Activated CD4-positive, alpha-beta memory T cell treated with anti-CD3 and anti-CD28 coated beads for 36 hours (primary cell): ENCODE measurements at regions not wholly inside any gene's neighbourhood (a gene's known extent, or its start where the extent isn't known, plus 50 kb on each side); places are given as distances from the start of the nearest gene placed in this dataset.

Source experiments
- CTCF ChIA-PET: fragments of 350-600 bp; sonication (Branson Sonifier 250); formaldehyde crosslinking; loops from one replicate; lab custom pipeline; 2021; ENCODE audit warnings: antibody characterized with exemption, inconsistent platforms; lab: Charles Lee
- POLR2A ChIA-PET: fragments of 350-600 bp; sonication (Branson Sonifier 250); formaldehyde crosslinking; loops from one replicate; lab custom pipeline; 2021; ENCODE audit warnings: antibody characterized with exemption; lab: Charles Lee
- DNase-seq: peaks from one replicate; pipeline ENCODE4 v3.0.0-alpha.2; 2020
- H3K27ac Mint-ChIP-seq: one replicate; pipeline ENCODE4 v1.8.0; 2021; ENCODE audit warnings: mixed read lengths
- H3K27me3 Mint-ChIP-seq: one replicate; pipeline ENCODE4 v1.8.0; 2021; ENCODE audit warnings: mixed read lengths
- H3K36me3 Mint-ChIP-seq: one replicate; pipeline ENCODE4 v1.8.0; 2021; ENCODE audit warnings: mixed read lengths
- H3K4me1 Mint-ChIP-seq: one replicate; pipeline ENCODE4 v1.8.0; 2021; ENCODE audit warnings: low read depth, mixed read lengths
- H3K4me3 Mint-ChIP-seq: one replicate; pipeline ENCODE4 v1.8.0; 2021; ENCODE audit warnings: mild to moderate bottlenecking, mixed read lengths
- H3K9me3 Mint-ChIP-seq: one replicate; pipeline ENCODE4 v1.8.0; 2021; ENCODE audit warnings: mixed read lengths
- intact Hi-C: fragments of 100-400 bp; cut with micrococcal nuclease; formaldehyde crosslinking; loops from one replicate; pipeline ENCODE4 v1.15.1; 2023

GRCh38 chr1:29753244-29753643 is 516.9 kb downstream of the PTPRU start:
- Mint-ChIP-seq H3K36me3 (no peaks in the 10 kb centered on the region), H3K4me3 (no peak overlapping the region), H3K9me3 (no peaks in the 10 kb centered on the region), H3K4me1 (no peaks in the 10 kb centered on the region), H3K27me3 (peaks cover 6% of the 10 kb centered on the region), H3K27ac (no peak overlapping the region)
- ChIA-PET POLR2A (no interaction called here), CTCF (no interaction called here)
- intact Hi-C loops: no loop called here
- no peak for DNase-seq

GRCh38 chr1:29752141-29752540 is 515.8 kb downstream of the PTPRU start:
- H3K36me3 Mint-ChIP-seq: no peaks in the 10 kb centered on the region
- no peaks in the 10 kb centered on the region for H3K4me1 Mint-ChIP-seq
- no peak overlapping the region for H3K4me3 Mint-ChIP-seq
- CTCF ChIA-PET: no interaction called here
- POLR2A ChIA-PET: no interaction called here
- no peak for DNase-seq
- intact Hi-C loops: no loop called here
- H3K27me3 Mint-ChIP-seq: peaks cover 8% of the 10 kb centered on the region
- H3K9me3 Mint-ChIP-seq: no peaks in the 10 kb centered on the region
- H3K27ac Mint-ChIP-seq: no peak overlapping the region

GRCh38 chr1:29749024-29749945 is 513.0 kb downstream of the PTPRU start:
- ChIA-PET CTCF (no interaction called here), POLR2A (no interaction called here)
- Mint-ChIP-seq H3K9me3 (no peaks in the 10 kb centered on the region), H3K4me3 (no peak overlapping the region), H3K27ac (no peak overlapping the region), H3K4me1 (no peaks in the 10 kb centered on the region), H3K36me3 (no peaks in the 10 kb centered on the region), H3K27me3 (peaks cover 10% of the 10 kb centered on the region)
- intact Hi-C loops: no loop called here
- no peak for DNase-seq

- H3K27me3 Mint-ChIP-seq: peaks cover 13% of the 10 kb centered on the region
- no peaks in the 10 kb centered on the region for H3K36me3 Mint-ChIP-seq
- intact Hi-C loops: no loop called here
- no peak overlapping the region for H3K4me3 Mint-ChIP-seq
- DNase-seq: no peak
- H3K4me1 Mint-ChIP-seq: no peaks in the 10 kb centered on the region
- ChIA-PET POLR2A (no interaction called here), CTCF (no interaction called here)
- H3K27ac Mint-ChIP-seq: no peak overlapping the region
- H3K9me3 Mint-ChIP-seq: no peaks in the 10 kb centered on the region
These were observed 510.9 kb downstream of the PTPRU start for GRCh38 chr1:29747196-29747595.

GRCh38 chr1:29746076-29746665 is 509.8 kb downstream of the PTPRU start:
- H3K27me3 Mint-ChIP-seq: peaks cover 9% of the 10 kb centered on the region
- intact Hi-C loops: no loop called here
- no peaks in the 10 kb centered on the region for H3K4me1 Mint-ChIP-seq
- H3K36me3 Mint-ChIP-seq: no peaks in the 10 kb centered on the region
- no peak for DNase-seq
- H3K27ac Mint-ChIP-seq: no peak overlapping the region
- H3K9me3 Mint-ChIP-seq: no peaks in the 10 kb centered on the region
- no peak overlapping the region for H3K4me3 Mint-ChIP-seq
- POLR2A ChIA-PET: no interaction called here
- CTCF ChIA-PET: no interaction called here

- Mint-ChIP-seq H3K9me3 (no peaks in the 10 kb centered on the region), H3K4me1 (no peaks in the 10 kb centered on the region), H3K27me3 (peaks cover 8% of the 10 kb centered on the region), H3K4me3 (no peak overlapping the region), H3K36me3 (no peaks in the 10 kb centered on the region), H3K27ac (no peak overlapping the region)
- DNase-seq: no peak
- POLR2A ChIA-PET: no interaction called here
- intact Hi-C loops: no loop called here
- CTCF ChIA-PET: no interaction called here
These were observed 508.6 kb downstream of the PTPRU start for GRCh38 chr1:29744684-29745490.

GRCh38 chr1:29743931-29744330 is 507.6 kb downstream of the PTPRU start:
- no peaks in the 10 kb centered on the region for H3K9me3 Mint-ChIP-seq
- ChIA-PET CTCF (no interaction called here), POLR2A (no interaction called here)
- H3K36me3 Mint-ChIP-seq: no peaks in the 10 kb centered on the region
- H3K4me3 Mint-ChIP-seq: no peak overlapping the region
- H3K27ac Mint-ChIP-seq: no peak overlapping the region
- peaks cover 8% of the 10 kb centered on the region for H3K27me3 Mint-ChIP-seq
- intact Hi-C loops: no loop called here
- no peak for DNase-seq
- H3K4me1 Mint-ChIP-seq: no peaks in the 10 kb centered on the region

- ChIA-PET POLR2A (no interaction called here), CTCF (no interaction called here)
- DNase-seq: no peak
- no peak overlapping the region for H3K4me3 Mint-ChIP-seq
- H3K36me3 Mint-ChIP-seq: no peaks in the 10 kb centered on the region
- H3K27ac Mint-ChIP-seq: no peak overlapping the region
- no peaks in the 10 kb centered on the region for H3K4me1 Mint-ChIP-seq
- H3K9me3 Mint-ChIP-seq: no peaks in the 10 kb centered on the region
- intact Hi-C loops: no loop called here
- H3K27me3 Mint-ChIP-seq: peaks cover 8% of the 10 kb centered on the region
These were observed 506.9 kb downstream of the PTPRU start for GRCh38 chr1:29743264-29743663.

- H3K27ac Mint-ChIP-seq: no peak overlapping the region
- H3K9me3 Mint-ChIP-seq: no peaks in the 10 kb centered on the region
- intact Hi-C loops: no loop called here
- DNase-seq: no peak
- H3K27me3 Mint-ChIP-seq: peaks cover 11% of the 10 kb centered on the region
- ChIA-PET CTCF (no interaction called here), POLR2A (interaction anchor here (0.6 kb wide), 1 partner anchor 52 kb away, joined by 3 read pairs; no protein-coding TSS in a partner anchor)
- H3K36me3 Mint-ChIP-seq: no peaks in the 10 kb centered on the region
- H3K4me1 Mint-ChIP-seq: no peaks in the 10 kb centered on the region
- no peak overlapping the region for H3K4me3 Mint-ChIP-seq
These were observed 502.9 kb downstream of the PTPRU start for GRCh38 chr1:29739176-29739575.

GRCh38 chr1:29736582-29737188 is 500.4 kb downstream of the PTPRU start:
- H3K9me3 Mint-ChIP-seq: no peaks in the 10 kb centered on the region
- intact Hi-C loops: no loop called here
- H3K4me1 Mint-ChIP-seq: no peaks in the 10 kb centered on the region
- no peak overlapping the region for H3K27ac Mint-ChIP-seq
- POLR2A ChIA-PET: no interaction called here
- no peak overlapping the region for H3K4me3 Mint-ChIP-seq
- peaks cover 7% of the 10 kb centered on the region for H3K27me3 Mint-ChIP-seq
- no peaks in the 10 kb centered on the region for H3K36me3 Mint-ChIP-seq
- no peak for DNase-seq
- CTCF ChIA-PET: no interaction called here

- intact Hi-C loops: no loop called here
- POLR2A ChIA-PET: no interaction called here
- Mint-ChIP-seq H3K36me3 (no peaks in the 10 kb centered on the region), H3K4me1 (no peaks in the 10 kb centered on the region), H3K4me3 (no peak overlapping the region), H3K9me3 (no peaks in the 10 kb centered on the region), H3K27ac (no peak overlapping the region), H3K27me3 (peaks cover 7% of the 10 kb centered on the region)
- CTCF ChIA-PET: no interaction called here
- no peak for DNase-seq
These were observed 496.1 kb downstream of the PTPRU start for GRCh38 chr1:29732453-29732852.

GRCh38 chr1:29730623-29731022 is 494.3 kb downstream of the PTPRU start:
- CTCF ChIA-PET: no interaction called here
- H3K27ac Mint-ChIP-seq: no peak overlapping the region
- no peak overlapping the region for H3K4me3 Mint-ChIP-seq
- no peaks in the 10 kb centered on the region for H3K4me1 Mint-ChIP-seq
- no peaks in the 10 kb centered on the region for H3K9me3 Mint-ChIP-seq
- DNase-seq: no peak
- no peaks in the 10 kb centered on the region for H3K36me3 Mint-ChIP-seq
- POLR2A ChIA-PET: no interaction called here
- peaks cover 2% of the 10 kb centered on the region for H3K27me3 Mint-ChIP-seq
- intact Hi-C loops: no loop called here
